Right lung (tissue), 2 donors: ENCODE measurements at regions not wholly inside any gene's neighbourhood (a gene's known extent, or its start where the extent isn't known, plus 50 kb on each side); places are given as distances from the start of the nearest gene placed in this dataset.

ENCODE experiments used
- DNase-seq, 2 donors: peaks; one replicate each; pipeline ENCODE4 v3.0.0-alpha.2; 2013

GRCh38 chr2:58913082-58913726, 672.1 kb upstream of the FANCL start:
- DNase-seq: no peak

GRCh38 chr2:58911877-58912276, 670.8 kb upstream of the FANCL start:
- DNase-seq: no peak

- no peak for DNase-seq
These were observed 667.5 kb upstream of the FANCL start for GRCh38 chr2:58908501-58909154.

DNA sequence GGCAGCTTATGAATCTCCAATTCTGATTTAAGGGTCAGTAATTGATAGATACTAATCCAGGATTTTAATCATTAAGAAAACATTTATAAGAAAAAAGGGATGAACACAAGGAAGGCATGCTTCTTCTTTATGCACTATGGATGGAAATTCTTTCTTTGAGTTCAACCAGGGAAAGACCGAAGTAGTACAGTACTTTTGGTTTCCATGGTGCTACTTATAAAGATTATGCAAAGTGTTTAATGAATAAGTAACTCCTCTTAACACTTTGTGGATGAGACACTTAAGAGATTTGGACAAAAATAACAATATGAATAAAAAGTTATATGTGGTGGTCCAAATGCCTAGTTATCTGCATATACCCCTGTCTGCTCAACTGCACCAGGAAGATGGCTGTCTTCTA, 666.5 kb upstream of the FANCL start:
- no peak for DNase-seq

GRCh38 chr2:58906081-58906645, 665.0 kb upstream of the FANCL start:
- no peak for DNase-seq

GRCh38 chr2:58904095-58904494, 663.0 kb upstream of the FANCL start:
- DNase-seq: no peak

GRCh38 chr2:58903427-58903826, 662.3 kb upstream of the FANCL start:
- no peak for DNase-seq

DNA sequence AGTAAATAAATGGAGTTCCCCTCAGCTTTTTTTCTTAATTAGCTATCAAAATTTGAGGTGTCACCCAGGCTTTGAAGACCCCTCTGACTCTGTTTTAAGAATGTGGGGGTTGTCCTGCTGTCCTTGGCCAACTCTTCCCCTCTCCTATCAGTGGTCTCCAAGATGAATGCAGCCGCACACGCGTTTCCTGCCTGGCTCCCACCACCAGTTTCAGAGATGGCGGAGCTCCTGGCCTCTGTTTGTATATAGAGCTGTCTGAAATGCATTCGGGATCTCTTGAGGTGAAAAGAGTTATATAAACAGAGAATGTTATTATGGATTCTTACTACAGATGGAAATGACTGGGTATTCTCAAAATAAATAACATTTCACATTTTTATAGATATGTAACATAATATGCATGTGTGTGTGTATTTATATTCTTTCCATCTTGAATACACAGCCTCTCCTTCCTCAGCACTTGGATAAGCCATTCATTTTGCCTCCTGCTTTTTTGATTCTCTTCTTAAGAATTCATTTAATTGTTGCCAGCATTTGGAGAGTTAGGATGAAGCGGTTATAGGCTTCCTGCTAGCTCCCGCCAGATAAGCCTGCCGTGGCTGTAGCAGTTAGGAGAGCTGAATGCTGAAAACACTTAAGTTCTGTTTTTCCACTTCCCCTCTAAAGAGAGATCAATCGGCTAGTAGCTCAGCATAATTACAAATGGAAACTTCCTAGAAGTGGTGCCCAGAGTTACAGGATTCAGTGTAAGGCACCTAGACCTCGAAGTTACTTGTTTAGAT, 659.3 kb upstream of the FANCL start:
- DNase-seq: no peak

DNA sequence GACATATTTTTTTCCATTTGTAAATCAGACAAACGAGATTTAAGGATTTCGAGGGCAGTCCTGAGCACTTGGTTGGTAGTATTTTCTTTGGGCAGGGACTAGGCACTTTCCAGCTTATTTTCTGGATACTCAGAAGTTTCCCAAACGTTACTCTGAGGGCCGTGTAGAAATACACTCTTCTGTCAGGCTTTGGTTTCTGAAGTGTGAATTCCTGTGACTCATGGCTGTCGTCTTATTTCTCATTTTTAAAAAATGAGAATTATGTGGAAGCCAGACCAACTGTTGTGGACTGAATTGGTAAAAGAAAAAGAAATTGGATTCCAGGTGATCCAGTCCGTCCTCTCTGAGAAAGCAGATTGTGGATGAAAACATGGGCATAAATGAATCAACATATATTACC, 658.6 kb upstream of the FANCL start:
- DNase-seq: no peak

GRCh38 chr2:58896638-58897037, 655.5 kb upstream of the FANCL start:
- no peak for DNase-seq

- DNase-seq: no peak
These were observed 654.7 kb upstream of the FANCL start for GRCh38 chr2:58895857-58896256.

- no peak for DNase-seq
These were observed 652.7 kb upstream of the FANCL start for GRCh38 chr2:58893656-58894351.

- no peak for DNase-seq
These were observed 650.8 kb upstream of the FANCL start for GRCh38 chr2:58891828-58892377.

DNA sequence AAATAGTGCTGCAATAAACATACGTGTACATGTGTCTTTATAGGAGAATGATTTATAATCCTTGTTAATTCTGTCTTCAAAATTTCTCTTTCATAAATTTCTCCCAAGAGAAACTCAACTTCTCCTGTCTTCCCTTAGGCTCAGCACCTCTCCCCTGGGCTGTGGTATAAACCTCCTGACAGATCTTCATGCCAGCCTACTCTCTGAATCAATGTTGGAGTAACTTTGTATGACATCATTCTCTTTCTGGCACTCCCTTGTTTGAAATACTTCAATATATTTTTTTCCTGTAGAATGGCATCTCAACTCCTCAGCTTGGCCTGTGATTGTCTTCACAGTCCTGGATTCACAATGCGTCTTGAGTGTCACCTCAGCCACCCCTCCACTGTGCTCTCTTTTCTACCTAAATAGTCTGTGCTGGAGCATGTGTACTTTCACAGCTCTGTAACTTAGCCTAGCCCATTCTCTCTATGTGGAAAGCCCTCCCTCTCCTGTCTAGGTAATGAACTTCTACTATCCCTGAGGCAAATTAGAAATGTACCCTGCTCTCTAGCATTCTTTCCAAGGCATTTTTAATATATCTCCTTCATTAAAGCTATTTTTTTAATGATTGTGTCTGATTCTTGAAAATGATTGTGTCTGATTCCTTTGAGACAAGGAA, 649.9 kb upstream of the FANCL start:
- no peak for DNase-seq

DNA sequence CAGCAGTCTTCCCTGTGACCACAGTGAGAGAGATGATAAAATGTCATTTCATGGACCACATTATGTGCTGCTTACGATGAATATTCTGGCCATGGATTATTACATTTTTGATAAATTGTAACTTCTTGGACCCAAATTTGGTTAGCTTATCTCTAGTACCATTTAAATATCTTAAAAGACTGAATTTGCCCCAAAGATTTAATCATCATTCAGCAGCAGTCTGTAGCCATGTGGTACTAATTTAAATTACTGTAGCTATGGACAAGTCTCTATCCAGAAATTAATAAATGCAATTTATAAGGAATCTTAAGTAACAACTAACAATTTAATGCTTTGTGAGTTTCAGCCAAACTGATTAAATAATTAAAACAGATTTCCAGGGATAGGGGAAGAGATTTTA, 644.9 kb upstream of the FANCL start:
- DNase-seq: no peak

DNA sequence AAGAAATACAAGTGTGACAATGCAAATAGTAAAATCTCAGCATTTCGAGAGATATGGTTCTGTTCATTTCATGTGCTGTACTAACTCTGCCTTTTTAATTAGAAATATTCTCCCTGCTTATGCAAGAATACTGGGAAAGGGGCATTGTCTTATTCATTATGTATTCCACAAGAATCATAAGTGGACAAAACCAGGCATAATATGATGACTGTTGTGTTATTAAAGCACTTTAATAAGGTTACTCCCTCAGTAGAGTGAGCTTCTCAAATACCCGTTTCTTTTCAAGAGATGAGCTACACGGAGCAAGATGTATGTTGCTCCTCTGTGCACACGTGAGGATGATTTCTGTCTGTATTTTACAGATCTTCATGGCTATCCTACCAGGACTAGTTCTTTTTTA, 638.7 kb upstream of the FANCL start:
- no peak for DNase-seq

DNA sequence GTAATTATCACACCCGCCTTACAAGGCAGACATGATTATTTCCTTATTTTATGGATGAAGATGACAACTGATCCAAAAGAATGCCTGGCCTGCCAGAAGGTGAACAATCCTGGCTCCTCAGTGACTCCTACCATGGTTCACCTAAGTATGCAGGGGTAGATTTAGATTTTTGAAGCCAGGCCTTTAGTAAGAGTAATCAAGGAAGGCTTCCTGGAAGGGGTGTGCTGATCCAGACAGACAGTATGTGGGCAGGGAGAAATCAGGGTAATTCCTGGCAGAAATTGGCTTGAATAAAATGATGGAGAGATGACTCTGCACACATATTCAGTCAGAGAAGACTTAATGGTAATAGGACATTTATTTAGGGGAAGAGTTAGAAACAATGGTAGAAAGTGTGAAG, 637.7 kb upstream of the FANCL start:
- no peak for DNase-seq

DNA sequence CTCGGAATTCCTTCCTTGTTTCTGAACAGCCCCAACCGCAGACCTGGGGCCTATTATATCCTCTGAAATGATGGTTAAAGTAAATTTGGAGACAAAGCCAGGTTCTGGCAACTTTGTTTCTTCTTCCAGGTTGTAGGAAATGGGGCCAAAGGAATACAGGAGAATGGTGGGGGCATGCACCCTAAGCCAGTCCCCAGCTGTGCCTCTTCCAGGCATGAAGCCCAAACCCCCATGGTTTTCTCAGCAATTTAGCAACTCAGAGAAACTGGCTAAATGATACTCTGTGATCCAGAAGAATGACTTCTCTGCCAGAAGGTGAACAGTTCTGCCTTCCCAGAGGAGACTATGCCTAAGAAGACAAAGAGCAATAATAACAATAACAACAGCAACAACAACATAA, 635.0 kb upstream of the FANCL start:
- no peak for DNase-seq

DNA sequence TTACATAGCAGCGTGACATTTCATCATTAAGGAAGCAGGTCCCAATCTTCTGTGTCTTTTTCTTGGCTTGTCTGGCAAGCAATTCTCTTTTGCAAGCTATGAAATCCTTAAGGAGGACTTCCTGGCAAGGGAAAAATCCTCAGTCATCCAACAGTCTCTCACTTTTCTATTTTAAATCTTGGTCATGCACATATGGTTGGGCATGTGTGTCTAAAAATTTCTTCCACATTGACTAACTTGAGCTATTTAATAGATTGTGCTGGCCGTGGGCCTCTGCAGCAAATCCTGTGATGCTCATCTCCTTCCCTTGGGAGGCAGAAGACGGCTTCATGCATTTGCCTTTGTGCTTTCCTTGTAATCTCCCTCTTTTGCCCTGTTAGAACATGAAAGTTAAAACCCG, 634.3 kb upstream of the FANCL start:
- DNase-seq: no peak

DNA sequence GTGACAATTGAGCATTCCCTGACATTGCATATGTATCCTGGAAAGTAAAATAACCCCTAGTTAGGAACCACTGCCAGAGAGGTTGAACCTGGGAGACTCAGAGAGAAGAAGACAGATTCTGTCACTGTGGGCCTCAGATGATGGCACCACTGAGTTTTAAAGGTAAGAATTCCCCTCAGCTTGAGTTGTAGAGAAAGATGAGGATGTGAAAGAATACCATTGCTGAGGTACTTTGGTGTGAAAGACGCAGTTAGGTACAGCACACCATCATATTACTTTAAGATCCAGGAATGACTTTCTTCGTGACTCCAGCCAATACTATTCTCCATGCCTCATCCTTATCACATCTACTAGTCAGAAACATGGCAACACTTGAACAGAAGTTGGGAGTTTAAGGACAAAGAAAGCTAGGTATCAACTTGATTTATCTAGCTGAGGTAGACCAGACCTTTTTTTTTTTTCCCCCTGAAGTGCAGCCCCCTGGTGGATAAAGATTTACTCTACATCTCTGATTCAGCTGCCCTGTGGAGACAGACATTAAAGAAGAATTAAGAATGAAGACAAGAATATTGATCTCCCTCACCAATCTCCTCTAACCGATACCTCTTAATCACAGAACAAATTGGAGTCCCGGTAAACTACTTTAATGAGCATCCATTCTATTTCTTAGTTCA, 630.5 kb upstream of the FANCL start:
- no peak for DNase-seq

DNA sequence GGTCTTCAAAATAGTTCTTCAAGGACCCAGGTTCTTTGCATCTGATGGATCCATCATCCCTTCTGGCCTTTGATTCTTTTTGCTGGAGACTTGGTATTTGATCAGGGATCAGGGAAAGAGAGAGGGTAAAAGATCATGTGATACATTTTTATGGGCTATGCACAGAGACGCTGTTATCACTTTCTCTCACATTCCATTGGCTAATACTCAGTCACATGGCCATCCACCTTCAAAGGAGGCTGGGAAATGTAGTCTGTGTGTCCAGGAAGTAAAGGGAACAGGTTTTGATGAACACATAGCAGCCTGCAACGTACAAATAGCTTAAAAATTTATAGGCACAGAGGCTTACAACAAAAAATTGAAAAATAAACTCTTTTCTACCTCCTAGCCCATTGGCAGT, 629.6 kb upstream of the FANCL start:
- DNase-seq: no peak
